ENCODE measurements at regions not wholly inside any gene's neighbourhood (a gene's known extent, or its start where the extent isn't known, plus 50 kb on each side); places are given as distances from the start of the nearest gene placed in this dataset.

- DNase-seq, result no peak
Observed at GRCh38 chr6:134376785-134377184, 58.9 kb upstream of the SGK1 start.

- no peak for DNase-seq
Observed at GRCh38 chr6:134375220-134375580, 57.3 kb upstream of the SGK1 start.

GRCh38 chr6:134374491-134375219, 56.7 kb upstream of the SGK1 start:
- DNase-seq, result no peak

GRCh38 chr6:134373993-134374392, 56.1 kb upstream of the SGK1 start:
- no peak for DNase-seq

GRCh38 chr6:134373282-134373922, 55.5 kb upstream of the SGK1 start:
- peak; percentile 56 for DNase-seq

- DNase-seq, result no peak
Observed at GRCh38 chr6:134372603-134373281, 54.8 kb upstream of the SGK1 start.

- no peak for DNase-seq
Observed at GRCh38 chr6:134368670-134369069, 50.8 kb upstream of the SGK1 start.

Measured in hematopoietic multipotent progenitor cell treated with erythropoietin and hydrocortisone succinate and interleukin-3 and kit ligand, for 8 days (in vitro differentiated cells).